HepG2 (cell line): ENCODE measurements at regions not wholly inside any gene's neighbourhood (a gene's known extent, or its start where the extent isn't known, plus 50 kb on each side); places are given as distances from the start of the nearest gene placed in this dataset.
A peak's percentile ranks its signal among the peaks of the same experiment; 100 is the strongest.

Source experiments
- AGO1 ChIP-seq: fragments of 200-400 bp; formaldehyde crosslinking; IDR thresholded peaks from 2 replicates; pipeline ENCODE4 v1.6.1; 2017; ENCODE audit warnings: mild to moderate bottlenecking, low read depth, low read length, moderate library complexity; ENCODE audit not compliant: poor library complexity, severe bottlenecking
- ARID3A ChIP-seq: IDR thresholded peaks from 2 replicates; pipeline ENCODE4 v1.6.1; 2012; ENCODE audit warnings: low read depth, low read length, improper control_type of control experiment
- ATF5 ChIP-seq: sonication (generic); formaldehyde crosslinking; IDR thresholded peaks from 2 replicates; pipeline ENCODE4 v1.4.0; 2020; ENCODE audit warnings: mild to moderate bottlenecking, low read depth, missing genetic modification reagents
- GATA4 ChIP-seq: sonication (generic); IDR thresholded peaks from 2 replicates; pipeline ENCODE4 v1.6.1; 2016; ENCODE audit warnings: antibody characterized with exemption, low read depth, borderline replicate concordance
- HNF1A ChIP-seq, 2 experiments: sonication (generic) in 1 of 2; formaldehyde crosslinking in 1 of 2; IDR thresholded peaks; 2 replicates each; pipeline versions ENCODE4 v1.4.0 to v1.6.1; 2016 to 2020; ENCODE audit warnings: borderline replicate concordance in 1 of 2, low read depth in 1 of 2, mild to moderate bottlenecking in 1 of 2, missing genetic modification reagents in 1 of 2
- HNRNPL ChIP-seq: fragments of 200-400 bp; formaldehyde crosslinking; IDR thresholded peaks from 2 replicates; pipeline ENCODE4 v1.6.1; 2017; ENCODE audit warnings: mild to moderate bottlenecking, low read depth, low read length
- MIXL1 ChIP-seq: IDR thresholded peaks from 2 replicates; pipeline ENCODE4 v1.6.1; 2016
- MTF2 ChIP-seq: sonication (generic); formaldehyde crosslinking; IDR thresholded peaks from 2 replicates; pipeline ENCODE4 v1.5.0; 2020; ENCODE audit warnings: missing genetic modification reagents, borderline replicate concordance
- MXI1 ChIP-seq: IDR thresholded peaks from 3 replicates; pipeline ENCODE4 v1.6.1; 2012; ENCODE audit warnings: low read depth, low read length, inconsistent platforms, borderline replicate concordance
- STAG1 ChIP-seq: sonication (generic); formaldehyde crosslinking; IDR thresholded peaks from 2 replicates; pipeline ENCODE4 v1.4.0; 2020; ENCODE audit warnings: missing genetic modification reagents
- TBX3 ChIP-seq: fragments of 450-650 bp; IDR thresholded peaks from 2 replicates; pipeline ENCODE4 v1.6.1; 2017; ENCODE audit warnings: antibody characterized with exemption, mild to moderate bottlenecking, inconsistent platforms, borderline replicate concordance
- U2AF1 ChIP-seq: fragments of 200-400 bp; formaldehyde crosslinking; optimal IDR thresholded peaks from 2 replicates; pipeline ENCODE3; 2017; ENCODE audit warnings: mild to moderate bottlenecking, low read depth, low read length
- ZNF547 ChIP-seq: sonication (generic); formaldehyde crosslinking; IDR thresholded peaks from 2 replicates; pipeline ENCODE4 v1.5.1; 2020; ENCODE audit warnings: mild to moderate bottlenecking, missing genetic modification reagents

- TF ChIP-seq U2AF1 (no peak), ZNF547 (CRISPR knock-in tag) (no peak), STAG1 (CRISPR knock-in tag) (no peak), ATF5 (CRISPR knock-in tag) (no peak), MXI1 (no peak), MTF2 (CRISPR knock-in tag) (no peak), MIXL1 (CRISPR knock-in tag) (no peak), ARID3A (peak; percentile 67; the same call in 1 of the 2 replicates), TBX3 (peak; percentile 89; the same call in 1 of the 2 replicates), HNF1A (IDR thresholded peaks at IDR 0.05; ENCODE audit: low read depth) (no peak), HNF1A (CRISPR knock-in tag; IDR thresholded peaks at IDR 0.05; ENCODE audit: borderline replicate concordance) (no peak; the same call in 1 of the 2 replicates), HNRNPL (no peak), AGO1 (no peak), GATA4 (no peak)
Observed at GRCh38 chr16:64478252-64478906, 643.5 kb downstream of the CDH11 start (continued).
